Lung (tissue), 11 donors: ENCODE measurements at regions not wholly inside any gene's neighbourhood (a gene's known extent, or its start where the extent isn't known, plus 50 kb on each side); places are given as distances from the start of the nearest gene placed in this dataset.

Experiments
- ATAC-seq: fragments of 200-7000 bp; cut with Tn5 transposase; one replicate; pipeline ENCODE4 v1.9.1; 2020; ENCODE audit warnings: moderate number of reproducible peaks; ENCODE audit not compliant: insufficient read depth, low FRiP score
- DNase-seq, 3 donors: peaks; one replicate each; pipeline ENCODE4 v3.0.0-alpha.2; 2013 to 2017
- H3K27ac ChIP-seq, 2 donors: one replicate each; pipeline ENCODE4 v1.5.1; 2013; ENCODE audit warnings: mild to moderate bottlenecking in 2 of 2, moderate library complexity in 2 of 2, control low read depth in 1 of 2, inconsistent platforms in 1 of 2, low read depth in 1 of 2, low read length in 1 of 2
- H3K27me3 ChIP-seq, 3 donors: one replicate each; pipeline ENCODE4 v1.5.1; 2013; ENCODE audit warnings: low read length in 2 of 3; ENCODE audit not compliant: control insufficient read depth in 3 of 3, insufficient read depth in 3 of 3
- H3K36me3 ChIP-seq, 4 donors: one replicate each; pipeline ENCODE4 v1.5.1; 2013; ENCODE audit warnings: low read length in 4 of 4, mild to moderate bottlenecking in 1 of 4, moderate library complexity in 1 of 4; ENCODE audit not compliant: control insufficient read depth in 4 of 4, insufficient read depth in 4 of 4
- H3K4me1 ChIP-seq, 5 donors: one replicate each; pipeline ENCODE4 v1.5.1; 2013; ENCODE audit warnings: low read length in 5 of 5, mild to moderate bottlenecking in 2 of 5, moderate library complexity in 1 of 5; ENCODE audit not compliant: control insufficient read depth in 5 of 5, insufficient read depth in 5 of 5
- H3K4me3 ChIP-seq: one replicate; pipeline ENCODE4 v1.5.1; 2013; ENCODE audit warnings: mild to moderate bottlenecking, control low read depth, moderate library complexity
- H3K9ac ChIP-seq, 2 donors: one replicate each; pipeline ENCODE4 v1.5.1; 2013; ENCODE audit warnings: low read length in 2 of 2, control low read depth in 1 of 2; ENCODE audit not compliant: insufficient read depth in 1 of 2
- H3K9me3 ChIP-seq, 4 donors: one replicate each; pipeline ENCODE4 v1.5.1; 2013; ENCODE audit warnings: low read length in 3 of 4, mild to moderate bottlenecking in 1 of 4, moderate library complexity in 1 of 4; ENCODE audit not compliant: control insufficient read depth in 4 of 4, insufficient read depth in 3 of 4
- CTCF ChIP-seq: IDR thresholded peaks from 2 replicates; pipeline ENCODE4 v1.5.1; 2012; ENCODE audit warnings: mild to moderate bottlenecking; ENCODE audit errors: control extremely low read depth, extremely low read depth
- WGBS, 2 donors: extraction: QIAGEN DNeasy Blood & Tissue Kit; methylation state at CpG; one replicate each; pipeline ENCODE4 v1.1.7; 2013; 5-methylcytosine and 5-hydroxymethylcytosine counted together
- donor health status: control.
- donor health status: control.
- donor health status: Bipolar disorder and iron deficiency.
- donor health status: healthy.
- donor health status: DM: yes; HTN: yes; CAD: no.

DNA sequence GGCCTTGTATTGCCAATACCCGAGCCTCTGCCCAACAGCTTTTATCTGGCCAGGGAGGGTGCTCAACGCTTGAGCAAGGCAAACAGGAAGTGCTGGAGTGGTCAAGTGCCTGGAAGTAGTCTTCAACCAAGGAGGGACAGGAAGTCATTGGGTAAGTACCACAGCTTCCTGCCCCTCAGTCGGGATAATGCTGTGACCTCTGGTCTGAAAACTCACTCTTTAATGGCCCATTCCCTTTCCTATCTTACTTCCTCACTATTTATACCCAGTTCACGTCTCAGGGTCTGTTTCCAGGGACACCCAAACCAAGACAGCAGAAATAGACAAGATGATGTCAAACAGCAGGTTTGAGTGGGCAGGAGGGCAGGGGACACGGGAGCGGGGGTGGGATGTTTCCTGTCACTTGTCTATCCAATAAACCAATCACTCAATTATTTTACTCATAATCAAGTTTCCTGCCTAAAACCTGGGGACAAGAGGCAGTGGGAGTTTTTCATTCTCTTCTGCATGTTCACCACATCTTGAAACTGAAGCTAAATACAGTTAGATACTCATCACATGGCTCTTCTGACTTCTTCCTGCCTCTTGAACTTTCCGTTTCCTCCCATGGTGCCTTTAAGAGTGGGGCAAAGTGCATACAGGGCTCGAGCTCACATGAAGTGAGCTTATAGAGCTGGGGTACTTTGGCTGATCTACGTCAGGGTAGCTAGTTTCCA is 68.9 kb upstream of the CAB39 start:
- Histone ChIP-seq H3K4me3 (no peak overlapping the region), H3K9me3 (no peaks in the 10 kb centered on the region), H3K9ac (no peak overlapping the region), H3K27ac (peak overlapping the region in 1 of 2 donors; percentile 10), H3K27me3 (no peaks in the 10 kb centered on the region), H3K36me3 (no peaks in the 10 kb centered on the region), H3K4me1 (peaks cover 0 to 4% (median 0%) of the 10 kb centered on the region in 5 donors)
- DNase-seq = peak in 1 of 3 donors; percentile 30
- ATAC-seq = peak; percentile 78
- WGBS, 2 donors = 28 to 40% methylated on average over 9 of the region's 9 CpGs
- TF ChIP-seq CTCF = no peak

DNA sequence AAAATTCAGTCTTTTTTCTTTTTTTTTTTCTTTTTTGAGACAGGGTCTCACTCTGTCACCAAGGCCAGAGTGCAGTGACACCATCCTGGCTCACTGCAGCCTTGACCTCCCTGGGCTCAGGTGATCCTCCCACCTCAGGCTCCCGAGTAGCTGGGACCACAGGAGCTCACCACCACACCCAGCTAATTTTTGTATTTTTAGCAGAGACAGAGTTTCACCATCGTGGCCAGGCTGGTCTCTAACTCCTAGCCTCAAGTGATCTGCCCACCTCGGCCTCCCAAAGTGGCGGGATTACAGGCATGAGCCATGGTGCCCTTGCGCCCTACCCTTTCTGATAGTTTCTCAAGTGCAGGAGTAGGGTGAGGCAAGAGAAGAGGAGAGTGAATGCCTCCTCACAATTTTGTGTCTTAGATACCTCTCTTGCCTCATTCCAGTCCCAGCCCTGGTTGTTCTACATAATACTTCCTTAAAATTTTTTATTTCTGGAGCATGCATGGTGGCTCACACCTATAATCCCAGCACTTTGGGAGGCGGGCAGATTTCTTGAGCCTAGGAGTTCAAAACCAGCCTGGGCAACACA is 68.2 kb upstream of the CAB39 start:
- Histone ChIP-seq H3K27ac (no peak overlapping the region), H3K4me3 (no peak overlapping the region), H3K36me3 (no peaks in the 10 kb centered on the region), H3K9ac (no peak overlapping the region), H3K27me3 (no peaks in the 10 kb centered on the region), H3K9me3 (no peaks in the 10 kb centered on the region), H3K4me1 (peaks cover 0 to 4% (median 0%) of the 10 kb centered on the region in 5 donors)
- ATAC-seq (no peak), DNase-seq (no peak)
- TF ChIP-seq CTCF = no peak
- 69 to 87% methylated on average over 6 of the region's 6 CpGs for WGBS, 2 donors

- no peaks in the 10 kb centered on the region for H3K36me3 ChIP-seq
- TF ChIP-seq CTCF = no peak
- no peaks in the 10 kb centered on the region for H3K27me3 ChIP-seq
- ATAC-seq (no peak), DNase-seq (no peak)
- no peak overlapping the region for H3K27ac ChIP-seq
- H3K9me3 ChIP-seq = no peaks in the 10 kb centered on the region
- H3K9ac ChIP-seq = no peak overlapping the region
- no peaks in the 10 kb centered on the region for H3K4me1 ChIP-seq
- WGBS, 2 donors = 89 to 91% methylated on average over 8 of the region's 8 CpGs
- no peak overlapping the region for H3K4me3 ChIP-seq
Observed at GRCh38 chr2:230648356-230648755, 64.3 kb upstream of the CAB39 start.
